PFSK-1 (cell line): ENCODE measurements at regions not wholly inside any gene's neighbourhood (a gene's known extent, or its start where the extent isn't known, plus 50 kb on each side); places are given as distances from the start of the nearest gene placed in this dataset.

Experiments
- FOXP2 ChIP-seq: optimal IDR thresholded peaks from 2 replicates; pipeline ENCODE3; 2011; ENCODE audit warnings: borderline replicate concordance, control low read depth, inconsistent platforms; ENCODE audit not compliant: insufficient read depth; ENCODE audit errors: extremely low read length, extremely low read depth
- POLR2AphosphoS5 ChIP-seq: IDR thresholded peaks from 2 replicates; pipeline ENCODE4 v1.6.1; 2012; ENCODE audit warnings: low read depth, mild to moderate bottlenecking, control low read depth, low read length, moderate library complexity
- REST ChIP-seq, 2 experiments: IDR thresholded peaks; 2 replicates each; pipeline versions ENCODE4 v1.6.1 to v1.8.0; 2011 to 2012; ENCODE audit warnings: low read depth in 2 of 2, low read length in 2 of 2, control low read depth in 1 of 2, inconsistent platforms in 1 of 2, mild to moderate bottlenecking in 1 of 2, moderate library complexity in 1 of 2; ENCODE audit not compliant: insufficient read depth in 1 of 2
- SIN3A ChIP-seq: IDR thresholded peaks from 2 replicates; pipeline ENCODE4 v1.6.1; 2012; ENCODE audit warnings: mild to moderate bottlenecking, low read length, moderate library complexity, borderline replicate concordance; ENCODE audit not compliant: insufficient read depth
- TAF1 ChIP-seq: IDR thresholded peaks from 2 replicates; pipeline ENCODE4 v1.6.1; 2012; ENCODE audit warnings: low read length, control low read depth, borderline replicate concordance; ENCODE audit not compliant: insufficient read depth

GRCh38 chr11:44374001-44374400 lies 64.1 kb upstream of the ALX4 start:
- TF ChIP-seq REST (IDR thresholded peaks at IDR 0.05; ENCODE audit: insufficient read depth in 1 of 2, low read depth in 2 of 2, low read length in 2 of 2) (no peak), FOXP2 (no peak), SIN3A (no peak), TAF1 (no peak), POLR2AphosphoS5 (no peak)

GRCh38 chr11:44376423-44376822 lies 66.5 kb upstream of the ALX4 start:
- TF ChIP-seq POLR2AphosphoS5 (no peak), SIN3A (no peak), REST (IDR thresholded peaks at IDR 0.05; ENCODE audit: insufficient read depth in 1 of 2, low read depth in 2 of 2, low read length in 2 of 2) (no peak), TAF1 (no peak), FOXP2 (no peak)

GRCh38 chr11:44377121-44377520 lies 67.2 kb upstream of the ALX4 start:
- TF ChIP-seq REST (IDR thresholded peaks at IDR 0.05; ENCODE audit: insufficient read depth in 1 of 2, low read depth in 2 of 2, low read length in 2 of 2) (no peak), POLR2AphosphoS5 (no peak), SIN3A (no peak), TAF1 (no peak), FOXP2 (no peak)

- TF ChIP-seq FOXP2: no peak
- TF ChIP-seq SIN3A: no peak
- TF ChIP-seq TAF1: no peak
- TF ChIP-seq REST (IDR thresholded peaks at IDR 0.05; ENCODE audit: insufficient read depth in 1 of 2, low read depth in 2 of 2, low read length in 2 of 2): no peak
- TF ChIP-seq POLR2AphosphoS5: no peak
Observed at GRCh38 chr11:44377914-44378321, 68.0 kb upstream of the ALX4 start.
